HUES64 (cell line): ENCODE measurements at regions not wholly inside any gene's neighbourhood (a gene's known extent, or its start where the extent isn't known, plus 50 kb on each side); places are given as distances from the start of the nearest gene placed in this dataset.

ENCODE experiments used
- H3K27ac ChIP-seq: 2 replicates; pipeline ENCODE4 v1.7.0; 2013; ENCODE audit warnings: low read depth, low read length, inconsistent platforms
- H3K27me3 ChIP-seq: 2 replicates; pipeline ENCODE4 v1.6.1; 2013; ENCODE audit warnings: mild to moderate bottlenecking, low read length; ENCODE audit not compliant: insufficient read depth
- H3K36me3 ChIP-seq: 2 replicates; pipeline ENCODE4 v1.6.1; 2013; ENCODE audit warnings: mild to moderate bottlenecking, low read length; ENCODE audit not compliant: insufficient read depth
- H3K4me1 ChIP-seq: 2 replicates; pipeline ENCODE4 v1.6.1; 2013; ENCODE audit warnings: mild to moderate bottlenecking, low read length, moderate library complexity; ENCODE audit not compliant: insufficient read depth
- H3K4me3 ChIP-seq: 2 replicates; pipeline ENCODE4 v1.5.1; 2013; ENCODE audit warnings: mild to moderate bottlenecking, low read length, moderate library complexity
- H3K9ac ChIP-seq: 2 replicates; pipeline ENCODE4 v1.6.1; 2013; ENCODE audit warnings: mild to moderate bottlenecking, low read depth, low read length
- H3K9me3 ChIP-seq: 2 replicates; pipeline ENCODE4 v1.6.1; 2013; ENCODE audit warnings: low read depth, low read length; ENCODE audit not compliant: insufficient read depth
- WGBS: fragments of 150-250, 120-280 bp; methylation state at CpG from one replicate; pipeline ENCODE4 v1.1.7; 2013; ENCODE audit warnings: missing lambda C conversion rate; 5-methylcytosine and 5-hydroxymethylcytosine counted together

DNA sequence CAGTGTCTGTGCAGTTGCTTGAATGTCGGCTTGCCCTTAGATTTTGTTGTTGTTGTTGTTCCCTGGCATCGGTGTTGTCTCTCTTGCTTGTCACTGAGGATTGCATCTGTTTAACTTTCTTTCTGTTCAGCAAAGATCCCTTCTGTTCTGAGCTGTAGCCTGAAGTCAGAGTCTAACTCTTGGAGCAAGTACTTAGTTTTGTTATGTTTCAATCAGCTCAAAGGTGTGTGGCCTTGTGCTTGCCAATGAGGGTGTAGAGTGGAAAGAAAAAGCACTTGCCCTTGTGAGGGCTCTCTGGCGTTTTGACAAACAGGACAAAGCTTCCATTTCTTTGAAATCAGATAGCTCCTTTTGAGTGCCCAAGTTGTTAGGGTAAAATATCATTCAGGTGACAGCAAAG, 757.1 kb upstream of the CDH7 start:
- Histone ChIP-seq H3K4me3 (no peak overlapping the region), H3K36me3 (no peaks in the 10 kb centered on the region), H3K27me3 (no peaks in the 10 kb centered on the region), H3K9me3 (no peaks in the 10 kb centered on the region), H3K27ac (no peak overlapping the region), H3K9ac (no peak overlapping the region), H3K4me1 (no peaks in the 10 kb centered on the region)
- 90% methylated on average over 3 of the region's 3 CpGs for WGBS

DNA sequence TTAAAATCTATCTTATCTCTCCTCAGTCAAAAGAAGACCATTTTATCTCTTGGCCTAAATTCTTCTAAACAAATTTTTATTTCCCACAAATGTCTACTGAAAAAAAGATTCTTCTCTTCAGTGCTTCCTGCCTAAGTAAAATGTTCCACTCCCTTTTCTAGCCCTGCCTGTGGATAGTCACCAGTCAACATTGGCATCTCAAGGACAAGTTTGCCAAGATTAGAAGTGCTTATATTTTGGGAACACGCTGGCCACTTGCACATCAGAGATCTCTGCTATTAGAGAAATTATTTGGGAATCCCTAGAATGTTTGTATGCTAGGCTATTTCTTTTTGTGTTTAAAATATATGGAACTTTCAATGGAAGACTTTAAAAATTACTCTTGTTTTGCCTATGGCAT, 758.2 kb upstream of the CDH7 start:
- no peaks in the 10 kb centered on the region for H3K27me3 ChIP-seq
- H3K36me3 ChIP-seq: no peaks in the 10 kb centered on the region
- no peak overlapping the region for H3K27ac ChIP-seq
- 96% methylated on average over 1 of the region's 1 CpG for WGBS
- H3K4me3 ChIP-seq: no peak overlapping the region
- H3K9ac ChIP-seq: no peak overlapping the region
- H3K4me1 ChIP-seq: no peaks in the 10 kb centered on the region
- H3K9me3 ChIP-seq: no peaks in the 10 kb centered on the region

DNA sequence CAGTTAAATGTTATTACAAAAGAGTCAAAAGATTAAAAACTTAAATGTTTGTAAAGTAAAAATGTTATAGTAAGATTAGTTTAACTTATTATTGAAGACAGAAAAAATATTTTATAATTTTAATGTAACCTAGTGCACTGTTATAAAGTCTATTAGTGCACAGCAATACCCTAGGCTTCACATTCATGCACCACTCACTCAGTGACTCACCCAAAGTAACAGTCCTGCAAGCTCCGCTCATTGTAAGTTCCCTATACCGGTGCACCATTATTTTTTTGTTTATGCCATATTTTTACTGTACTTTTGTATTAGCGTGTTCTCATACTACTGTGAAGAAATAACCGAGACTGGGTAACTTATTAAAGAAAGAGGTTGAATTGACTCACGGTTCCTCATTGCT, 759.7 kb upstream of the CDH7 start:
- no peak overlapping the region for H3K27ac ChIP-seq
- H3K9ac ChIP-seq: no peak overlapping the region
- no peak overlapping the region for H3K4me3 ChIP-seq
- 91% methylated on average over 5 of the region's 5 CpGs for WGBS
- no peaks in the 10 kb centered on the region for H3K27me3 ChIP-seq
- H3K36me3 ChIP-seq: no peaks in the 10 kb centered on the region
- H3K4me1 ChIP-seq: no peaks in the 10 kb centered on the region
- H3K9me3 ChIP-seq: no peaks in the 10 kb centered on the region

DNA sequence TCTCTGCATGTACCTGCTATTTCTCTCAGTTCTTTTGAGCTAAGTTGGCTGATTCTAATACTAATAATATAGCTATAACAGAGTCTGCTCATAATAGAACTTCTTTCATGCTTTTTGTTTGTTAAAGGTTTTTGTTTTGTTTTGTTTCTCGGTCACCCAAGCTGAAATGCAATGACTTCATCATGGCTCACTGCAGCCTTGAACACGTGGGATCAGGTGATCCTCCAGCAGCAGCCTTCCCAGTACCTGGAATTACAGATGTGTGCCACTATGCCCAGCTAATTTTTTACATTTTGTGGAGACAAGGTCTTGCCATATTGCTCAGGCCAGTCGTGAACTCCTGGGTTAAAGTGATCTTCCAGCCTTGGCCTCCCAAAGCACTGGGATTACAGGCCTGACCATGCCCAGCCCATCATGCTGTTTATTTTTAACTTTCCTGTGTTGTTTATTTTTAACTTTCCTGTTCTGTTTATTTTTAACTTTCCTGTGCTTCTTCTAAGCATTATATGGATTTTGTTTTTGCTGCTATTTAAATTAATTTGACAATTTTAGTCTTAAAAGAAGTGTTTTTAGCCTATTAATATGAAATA, 763.8 kb upstream of the CDH7 start:
- Histone ChIP-seq H3K27me3 (no peaks in the 10 kb centered on the region), H3K4me3 (no peak overlapping the region), H3K4me1 (no peaks in the 10 kb centered on the region), H3K36me3 (no peaks in the 10 kb centered on the region), H3K9ac (no peak overlapping the region), H3K9me3 (no peaks in the 10 kb centered on the region), H3K27ac (no peak overlapping the region)
- WGBS: 90% methylated on average over 3 of the region's 3 CpGs

DNA sequence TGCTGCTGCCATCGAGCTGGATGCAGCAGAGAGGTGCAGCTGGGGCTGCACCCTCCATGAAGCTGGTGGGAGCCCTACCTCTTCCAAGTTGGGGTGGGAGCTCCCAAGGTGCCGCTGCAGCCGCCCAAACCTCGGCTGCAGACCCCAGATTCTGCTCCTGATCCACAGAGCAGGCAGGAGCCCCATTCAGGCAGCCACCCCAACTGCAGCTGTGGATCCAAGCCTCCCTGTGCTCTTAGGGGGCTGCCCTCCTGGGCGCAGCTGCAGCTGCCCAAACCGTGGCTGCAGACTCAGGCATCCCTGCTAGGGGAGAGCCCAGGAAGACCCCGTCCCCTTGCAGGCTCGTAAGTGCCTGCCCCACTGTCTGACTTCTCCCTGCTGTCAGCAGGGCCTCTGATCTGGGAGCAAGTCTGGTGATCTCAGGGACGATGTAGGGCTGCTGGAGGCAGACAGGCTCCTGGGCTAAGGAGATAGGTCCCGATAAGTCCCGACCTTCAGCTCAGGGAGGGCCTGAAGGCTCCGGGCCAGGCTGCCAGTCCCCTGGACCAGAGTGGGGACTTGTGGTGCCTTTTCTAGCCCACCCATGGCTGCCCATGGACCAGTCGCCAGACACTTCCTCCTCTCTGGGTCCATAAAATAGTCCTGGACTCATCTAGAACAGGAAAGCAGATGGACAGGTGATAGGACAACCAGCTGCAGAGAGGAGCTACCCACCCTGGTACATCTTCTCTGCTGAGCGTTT, 767.1 kb upstream of the CDH7 start:
- no peaks in the 10 kb centered on the region for H3K9me3 ChIP-seq
- no peaks in the 10 kb centered on the region for H3K27me3 ChIP-seq
- H3K4me1 ChIP-seq: no peaks in the 10 kb centered on the region
- H3K36me3 ChIP-seq: no peaks in the 10 kb centered on the region
- 95% methylated on average over 14 of the region's 14 CpGs for WGBS
- H3K27ac ChIP-seq: no peak overlapping the region
- H3K4me3 ChIP-seq: no peak overlapping the region
- H3K9ac ChIP-seq: no peak overlapping the region

DNA sequence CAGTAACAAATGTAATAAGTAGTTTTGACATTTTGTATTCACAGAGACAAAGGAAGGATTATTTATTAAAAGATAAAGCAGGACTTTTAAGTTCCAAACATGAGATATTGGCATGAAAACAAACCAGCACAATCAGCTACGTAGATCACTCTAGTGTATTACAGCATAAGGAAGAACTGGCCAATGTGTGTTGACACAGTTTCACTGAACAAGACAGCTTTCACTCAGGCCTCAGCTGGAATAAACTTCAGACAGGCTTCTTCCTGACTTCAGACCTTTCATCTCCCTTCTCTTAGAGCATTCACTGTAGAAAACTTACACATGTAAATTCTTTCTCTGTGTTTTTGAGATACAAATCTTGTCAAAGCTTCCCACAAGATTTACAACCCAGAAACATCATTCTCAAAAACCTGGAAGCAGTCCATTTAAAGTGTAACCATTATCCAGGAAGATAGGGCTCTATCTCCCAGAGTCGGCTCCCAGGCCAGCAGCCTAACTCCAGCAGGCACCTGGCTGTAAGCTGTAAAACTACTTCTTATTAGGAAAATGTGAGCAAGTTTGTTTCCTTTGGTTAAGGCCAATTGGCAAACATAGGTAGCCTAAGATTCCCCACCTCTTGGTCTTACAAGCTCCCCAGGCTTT, 768.3 kb upstream of the CDH7 start:
- WGBS: 96% methylated on average over 2 of the region's 2 CpGs
- H3K9ac ChIP-seq: no peak overlapping the region
- no peak overlapping the region for H3K27ac ChIP-seq

DNA sequence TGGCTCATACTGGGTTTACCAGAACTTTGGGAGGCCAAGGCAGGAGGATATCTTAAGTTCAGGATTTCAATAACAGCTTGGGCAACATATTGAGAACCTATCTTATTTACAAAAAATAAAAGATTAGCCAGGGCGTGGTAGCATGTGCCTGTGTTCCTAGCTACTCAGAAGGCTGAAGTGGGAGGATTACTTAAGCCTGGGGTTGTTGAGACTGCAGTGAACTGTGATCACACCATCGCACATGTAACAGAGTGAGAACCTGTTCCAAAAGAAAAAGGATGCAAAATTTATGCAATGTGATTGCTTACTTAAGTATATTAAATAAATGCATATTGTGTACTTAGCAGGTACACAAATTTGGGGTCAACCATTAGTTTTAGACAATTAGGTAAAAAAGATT, 768.9 kb upstream of the CDH7 start:
- no peaks in the 10 kb centered on the region for H3K27me3 ChIP-seq
- no peaks in the 10 kb centered on the region for H3K4me1 ChIP-seq
- no peak overlapping the region for H3K4me3 ChIP-seq
- H3K9me3 ChIP-seq: no peaks in the 10 kb centered on the region
- no peak overlapping the region for H3K27ac ChIP-seq
- H3K36me3 ChIP-seq: no peaks in the 10 kb centered on the region
- 92% methylated on average over 2 of the region's 2 CpGs for WGBS
- H3K9ac ChIP-seq: no peak overlapping the region

More for the DNA sequence above, 768.3 kb upstream of the CDH7 start:
- Histone ChIP-seq H3K9me3 (no peaks in the 10 kb centered on the region), H3K4me3 (no peak overlapping the region), H3K4me1 (no peaks in the 10 kb centered on the region), H3K36me3 (no peaks in the 10 kb centered on the region), H3K27me3 (no peaks in the 10 kb centered on the region)

DNA sequence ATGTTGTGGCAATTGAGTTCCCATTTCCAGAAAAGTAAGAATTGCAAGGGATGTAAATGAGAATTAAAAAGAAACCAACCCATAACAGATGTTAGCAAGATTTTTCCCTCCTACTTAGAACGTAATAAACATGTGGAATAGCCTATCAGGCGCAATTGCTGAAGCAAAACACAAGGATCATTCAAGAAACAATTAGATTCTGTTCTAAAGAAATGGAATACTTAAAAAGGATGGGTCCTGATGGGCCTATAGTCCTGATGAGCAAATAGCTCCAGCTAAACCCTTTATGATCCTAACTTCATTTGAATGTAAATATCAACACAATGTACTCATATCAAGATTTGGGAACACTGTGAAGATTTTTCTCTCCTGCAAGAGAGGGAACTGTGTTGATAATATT, 771.0 kb upstream of the CDH7 start:
- Histone ChIP-seq H3K36me3 (no peaks in the 10 kb centered on the region), H3K4me3 (no peak overlapping the region), H3K9me3 (no peaks in the 10 kb centered on the region), H3K27ac (no peak overlapping the region), H3K9ac (no peak overlapping the region), H3K4me1 (no peaks in the 10 kb centered on the region), H3K27me3 (no peaks in the 10 kb centered on the region)
- WGBS: 88% methylated on average over 2 of the region's 2 CpGs

DNA sequence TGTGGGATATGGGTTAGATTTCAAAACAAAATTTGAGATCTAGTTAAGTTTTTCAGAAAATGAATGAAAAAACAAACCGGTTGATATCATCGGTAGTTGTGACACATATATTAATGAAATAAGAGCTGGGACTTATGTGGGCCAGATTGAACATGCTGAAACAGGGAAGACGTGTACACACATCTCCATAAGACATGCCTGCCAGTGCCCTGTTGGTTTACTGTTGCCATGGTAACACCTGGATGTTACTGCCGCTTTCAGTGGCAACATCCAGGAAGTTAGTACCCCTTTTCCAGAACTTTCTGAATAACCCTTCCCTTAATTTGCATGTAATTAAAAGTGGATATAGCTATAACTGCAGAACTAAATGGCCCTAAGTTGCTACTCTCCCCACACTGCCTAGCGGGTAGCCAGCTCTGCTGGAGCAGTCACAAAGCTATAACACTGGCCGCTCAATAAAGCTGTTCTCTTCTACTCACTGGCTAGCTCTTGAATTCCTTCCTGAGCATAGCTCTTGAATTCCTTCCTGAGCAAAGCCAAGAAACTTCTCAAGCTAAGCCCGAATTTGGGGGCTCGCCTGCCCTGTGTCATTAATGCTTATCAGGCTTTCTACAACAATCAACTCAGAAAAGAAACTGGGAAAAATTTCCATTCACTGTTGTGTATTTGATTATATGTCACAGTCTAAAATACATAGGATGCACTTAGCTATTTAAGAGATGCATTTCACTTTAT, 776.3 kb upstream of the CDH7 start:
- Histone ChIP-seq H3K9ac (no peak overlapping the region), H3K4me1 (no peaks in the 10 kb centered on the region), H3K27me3 (no peaks in the 10 kb centered on the region), H3K9me3 (no peaks in the 10 kb centered on the region), H3K36me3 (no peaks in the 10 kb centered on the region), H3K27ac (no peak overlapping the region), H3K4me3 (no peak overlapping the region)
- WGBS: 89% methylated on average over 8 of the region's 8 CpGs

DNA sequence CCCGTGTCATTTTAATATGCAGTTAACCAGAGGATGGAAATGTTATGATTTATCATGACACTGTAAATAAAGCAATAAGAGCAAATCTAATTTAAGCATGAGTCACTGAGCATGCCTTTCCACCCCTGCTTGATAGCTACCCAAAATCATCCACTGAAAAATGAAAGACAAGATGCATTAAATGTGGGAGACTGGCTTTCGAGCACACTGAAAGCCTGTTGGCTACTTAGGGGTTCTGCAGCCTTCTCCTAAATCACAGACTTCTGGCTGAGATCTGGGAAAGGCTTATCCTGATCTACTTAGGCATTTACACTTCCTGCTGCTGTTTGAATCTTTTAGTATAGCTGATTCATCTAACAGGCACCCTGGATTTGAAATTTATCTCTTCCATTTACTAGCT, 778.3 kb upstream of the CDH7 start:
- H3K36me3 ChIP-seq: no peaks in the 10 kb centered on the region
- H3K4me3 ChIP-seq: no peak overlapping the region
- H3K9ac ChIP-seq: no peak overlapping the region
- no peaks in the 10 kb centered on the region for H3K27me3 ChIP-seq
- no peaks in the 10 kb centered on the region for H3K4me1 ChIP-seq
- 91% methylated on average over 1 of the region's 2 CpGs for WGBS
- H3K9me3 ChIP-seq: no peaks in the 10 kb centered on the region
- no peak overlapping the region for H3K27ac ChIP-seq

DNA sequence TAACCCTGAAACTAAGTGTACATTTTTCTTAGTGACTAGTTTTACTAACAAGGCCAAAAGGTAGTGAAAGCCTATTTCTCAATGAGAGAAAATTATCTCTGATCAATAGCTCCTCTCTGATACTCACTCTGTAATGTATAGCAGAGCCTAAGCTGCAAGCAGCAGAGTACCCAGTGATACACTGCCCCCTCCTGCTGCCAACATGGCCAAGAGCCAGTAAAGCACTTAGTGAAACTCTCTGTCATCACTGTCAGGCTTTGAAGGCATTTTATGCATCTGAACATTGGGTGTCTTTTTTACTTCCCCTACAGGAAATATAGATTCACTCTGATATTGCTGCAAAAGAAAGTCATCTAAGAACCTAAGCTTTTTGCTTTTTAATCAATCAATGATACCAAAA, 784.1 kb upstream of the CDH7 start:
- no peaks in the 10 kb centered on the region for H3K9me3 ChIP-seq

More for the DNA sequence above, 784.1 kb upstream of the CDH7 start:
- no peaks in the 10 kb centered on the region for H3K4me1 ChIP-seq
- H3K27ac ChIP-seq: no peak overlapping the region
- H3K36me3 ChIP-seq: no peaks in the 10 kb centered on the region
- no peaks in the 10 kb centered on the region for H3K27me3 ChIP-seq
- no peak overlapping the region for H3K4me3 ChIP-seq
- no peak overlapping the region for H3K9ac ChIP-seq
